ENCODE measurements at regions not wholly inside any gene's neighbourhood (a gene's known extent, or its start where the extent isn't known, plus 50 kb on each side); places are given as distances from the start of the nearest gene placed in this dataset.

- H3K9me3 Mint-ChIP-seq, result peaks cover 0 to 3% (median 0%) of the 10 kb centered on the region in 7 donors
- H3K4me1 ChIP-seq (ENCODE audit: control insufficient read depth in 1 of 2, insufficient read depth in 2 of 2, low read length in 2 of 2), result no peaks in the 10 kb centered on the region
- intact Hi-C loops (cut with micrococcal nuclease), result no loop called here
Measured at GRCh38 chr3:82495655-82496054, 734.2 kb upstream of the GBE1 start.

GRCh38 chr3:82494977-82495489, 733.6 kb upstream of the GBE1 start:
- Mint-ChIP-seq H3K4me3 (no peak overlapping the region), H3K27ac (no peak overlapping the region), H3K27me3 (ENCODE audit: low read depth in 3 of 3) (no peaks in the 10 kb centered on the region), H3K36me3 (no peaks in the 10 kb centered on the region), H3K4me1 (no peaks in the 10 kb centered on the region), H3K9me3 (peaks cover 0 to 3% (median 0%) of the 10 kb centered on the region in 7 donors)
- Histone ChIP-seq H3K4me2 (replicated peaks; ENCODE audit: extremely low read depth, low read length, poor library complexity, severe bottlenecking) (no peak overlapping the region), H3K4me1 (ENCODE audit: control insufficient read depth in 1 of 2, insufficient read depth in 2 of 2, low read length in 2 of 2) (no peaks in the 10 kb centered on the region), H3K4me3 (replicated peaks in 1 of 3; ENCODE audit: low read depth in 2 of 3, low read length in 3 of 3) (no peak overlapping the region), H3K9ac (ENCODE audit: insufficient read depth, low read length, poor library complexity, severe bottlenecking) (no peak overlapping the region), H3K9me3 (replicated peaks in 1 of 2; ENCODE audit: control insufficient read depth in 1 of 2, insufficient read depth in 1 of 2, low read length in 2 of 2) (no peaks in the 10 kb centered on the region), H3K27ac (ENCODE audit: low read depth in 1 of 2, low read length in 2 of 2) (no peak overlapping the region), H3K27me3 (ENCODE audit: control insufficient read depth in 2 of 2, insufficient read depth in 2 of 2, low read length in 2 of 2) (no peaks in the 10 kb centered on the region), H2AFZ (ENCODE audit: insufficient read depth, low read depth, low read length, poor library complexity, severe bottlenecking) (no peak overlapping the region), H4K20me1 (ENCODE audit: insufficient read depth, low read length) (no peaks in the 10 kb centered on the region), H3K36me3 (replicated peaks in 1 of 2; ENCODE audit: control insufficient read depth in 1 of 2, insufficient read depth in 2 of 2, low read length in 2 of 2) (no peaks in the 10 kb centered on the region), H3K79me2 (ENCODE audit: insufficient read depth, low read length) (no peaks in the 10 kb centered on the region)
- DNase-seq, result no peak
- 100% methylated on average over 1 of the region's 1 CpG for WGBS (ENCODE audit: insufficient coverage)
- intact Hi-C loops (cut with micrococcal nuclease), result no loop called here
- no peak for TF ChIP-seq CTCF (IDR thresholded peaks at IDR 0.05)

More at GRCh38 chr3:82495655-82496054, 734.2 kb upstream of the GBE1 start:
- H3K27ac ChIP-seq (ENCODE audit: low read depth in 1 of 2, low read length in 2 of 2), result no peak overlapping the region
- no peak for DNase-seq
- H3K9me3 ChIP-seq (replicated peaks in 1 of 2; ENCODE audit: control insufficient read depth in 1 of 2, insufficient read depth in 1 of 2, low read length in 2 of 2), result no peaks in the 10 kb centered on the region
- no peak overlapping the region for H3K27ac Mint-ChIP-seq
- H3K36me3 Mint-ChIP-seq, result no peaks in the 10 kb centered on the region
- no peak overlapping the region for H3K4me3 Mint-ChIP-seq
- no peaks in the 10 kb centered on the region for H3K27me3 Mint-ChIP-seq (ENCODE audit: low read depth in 3 of 3)
- no peaks in the 10 kb centered on the region for H3K79me2 ChIP-seq (ENCODE audit: insufficient read depth, low read length)
- H4K20me1 ChIP-seq (ENCODE audit: insufficient read depth, low read length), result no peaks in the 10 kb centered on the region
- WGBS (ENCODE audit: insufficient coverage), result no CpG with 5 or more reads among the region's 2 CpGs
- H3K4me2 ChIP-seq (replicated peaks; ENCODE audit: extremely low read depth, low read length, poor library complexity, severe bottlenecking), result no peak overlapping the region
- no peak for TF ChIP-seq CTCF (IDR thresholded peaks at IDR 0.05)
- H3K9ac ChIP-seq (ENCODE audit: insufficient read depth, low read length, poor library complexity, severe bottlenecking), result no peak overlapping the region
- H2AFZ ChIP-seq (ENCODE audit: insufficient read depth, low read depth, low read length, poor library complexity, severe bottlenecking), result no peak overlapping the region
- H3K4me1 Mint-ChIP-seq, result no peaks in the 10 kb centered on the region
- H3K36me3 ChIP-seq (replicated peaks in 1 of 2; ENCODE audit: control insufficient read depth in 1 of 2, insufficient read depth in 2 of 2, low read length in 2 of 2), result no peaks in the 10 kb centered on the region
- no peaks in the 10 kb centered on the region for H3K27me3 ChIP-seq (ENCODE audit: control insufficient read depth in 2 of 2, insufficient read depth in 2 of 2, low read length in 2 of 2)
- H3K4me3 ChIP-seq (replicated peaks in 1 of 3; ENCODE audit: low read depth in 2 of 3, low read length in 3 of 3), result no peak overlapping the region

Measured in CD14-positive monocyte (primary cell).